ENCODE measurements at regions not wholly inside any gene's neighbourhood (a gene's known extent, or its start where the extent isn't known, plus 50 kb on each side); places are given as distances from the start of the nearest gene placed in this dataset.

DNA sequence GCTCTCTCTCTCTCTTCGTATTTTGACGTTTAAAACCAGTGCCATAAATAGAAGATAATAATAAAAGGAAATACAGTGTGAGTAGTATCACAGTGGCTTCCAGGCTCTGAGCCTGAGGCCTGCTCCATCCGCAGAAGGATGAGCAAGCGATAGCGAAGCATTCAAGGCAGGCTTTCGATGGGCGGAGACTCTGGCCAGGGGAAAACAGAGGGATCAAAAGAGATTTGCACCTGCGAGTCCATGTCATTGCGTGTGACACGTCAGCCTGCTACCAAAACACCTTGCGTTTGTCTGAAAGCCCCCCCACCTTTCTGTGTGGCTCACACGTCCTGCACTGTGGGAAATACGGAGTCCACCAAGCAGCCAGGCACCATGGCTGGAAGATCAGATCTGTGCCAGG, 377.3 kb upstream of the SULF2 start:
- TF ChIP-seq, protein P1, sequence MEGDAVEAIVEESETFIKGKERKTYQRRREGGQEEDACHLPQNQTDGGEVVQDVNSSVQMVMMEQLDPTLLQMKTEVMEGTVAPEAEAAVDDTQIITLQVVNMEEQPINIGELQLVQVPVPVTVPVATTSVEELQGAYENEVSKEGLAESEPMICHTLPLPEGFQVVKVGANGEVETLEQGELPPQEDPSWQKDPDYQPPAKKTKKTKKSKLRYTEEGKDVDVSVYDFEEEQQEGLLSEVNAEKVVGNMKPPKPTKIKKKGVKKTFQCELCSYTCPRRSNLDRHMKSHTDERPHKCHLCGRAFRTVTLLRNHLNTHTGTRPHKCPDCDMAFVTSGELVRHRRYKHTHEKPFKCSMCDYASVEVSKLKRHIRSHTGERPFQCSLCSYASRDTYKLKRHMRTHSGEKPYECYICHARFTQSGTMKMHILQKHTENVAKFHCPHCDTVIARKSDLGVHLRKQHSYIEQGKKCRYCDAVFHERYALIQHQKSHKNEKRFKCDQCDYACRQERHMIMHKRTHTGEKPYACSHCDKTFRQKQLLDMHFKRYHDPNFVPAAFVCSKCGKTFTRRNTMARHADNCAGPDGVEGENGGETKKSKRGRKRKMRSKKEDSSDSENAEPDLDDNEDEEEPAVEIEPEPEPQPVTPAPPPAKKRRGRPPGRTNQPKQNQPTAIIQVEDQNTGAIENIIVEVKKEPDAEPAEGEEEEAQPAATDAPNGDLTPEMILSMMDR (IDR thresholded peaks at IDR 0.05), result no peak

DNA sequence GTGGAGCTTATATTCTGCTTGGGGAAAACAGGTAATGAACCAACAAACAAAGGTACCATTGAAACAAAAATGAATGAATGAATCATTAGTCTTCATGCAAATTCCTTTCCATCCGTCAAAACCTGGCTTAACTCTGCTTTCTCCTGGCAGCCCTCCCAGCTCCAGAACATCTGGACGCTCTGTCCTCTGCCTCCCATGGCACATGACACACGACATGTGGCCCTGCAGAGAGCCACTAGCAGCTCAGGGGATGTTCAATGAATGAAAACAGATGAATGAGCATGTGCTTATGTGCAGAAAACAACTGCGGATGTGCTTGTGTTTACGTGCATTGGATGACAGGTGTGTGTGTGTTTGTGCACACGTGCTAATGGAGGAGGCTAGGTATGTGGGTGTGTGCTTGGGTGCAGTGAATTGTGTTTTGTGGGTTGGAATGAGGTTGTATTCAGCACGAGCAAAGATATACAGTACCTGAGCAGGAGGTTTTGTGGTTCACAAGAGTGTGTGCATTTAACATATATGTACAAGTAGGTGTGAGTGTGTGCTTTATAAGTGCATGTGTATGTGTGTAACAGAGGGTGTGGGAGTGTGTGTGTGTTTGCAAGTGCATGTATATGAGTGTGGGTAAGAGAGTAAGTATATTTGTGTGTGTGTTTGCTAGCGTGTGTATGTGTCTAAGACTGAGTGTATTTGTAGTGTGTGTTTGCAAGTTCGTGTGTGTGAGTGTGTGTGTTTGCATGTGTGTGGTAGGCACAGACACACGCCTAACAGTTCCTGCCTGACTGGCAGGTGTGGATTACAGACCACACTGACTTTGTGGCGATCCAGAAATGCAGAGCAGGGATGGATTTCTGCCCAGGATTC, 374.1 kb upstream of the SULF2 start:
- TF ChIP-seq, protein P1 (IDR thresholded peaks at IDR 0.05), result no peak

DNA sequence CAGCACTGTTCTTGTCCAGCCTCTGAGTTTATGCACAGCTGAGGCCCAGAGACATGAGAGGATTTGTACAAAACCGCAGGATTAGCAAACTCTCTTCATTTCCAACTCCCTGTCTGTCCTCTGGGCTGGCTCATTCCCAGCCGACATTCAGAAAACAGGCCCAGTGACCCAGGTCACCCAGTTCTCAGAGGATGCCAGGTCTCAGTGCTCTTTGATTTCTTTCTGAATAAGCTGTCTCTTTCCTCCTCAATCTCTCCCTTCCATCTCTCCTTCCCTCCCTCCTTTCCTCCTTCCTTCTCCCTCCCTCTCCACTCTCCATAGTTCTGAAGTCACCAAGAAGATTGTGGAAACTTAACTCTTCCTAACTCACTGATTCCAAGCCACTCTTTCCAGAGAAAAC, 372.7 kb upstream of the SULF2 start:
- TF ChIP-seq, protein P1 (IDR thresholded peaks at IDR 0.05), result no peak

DNA sequence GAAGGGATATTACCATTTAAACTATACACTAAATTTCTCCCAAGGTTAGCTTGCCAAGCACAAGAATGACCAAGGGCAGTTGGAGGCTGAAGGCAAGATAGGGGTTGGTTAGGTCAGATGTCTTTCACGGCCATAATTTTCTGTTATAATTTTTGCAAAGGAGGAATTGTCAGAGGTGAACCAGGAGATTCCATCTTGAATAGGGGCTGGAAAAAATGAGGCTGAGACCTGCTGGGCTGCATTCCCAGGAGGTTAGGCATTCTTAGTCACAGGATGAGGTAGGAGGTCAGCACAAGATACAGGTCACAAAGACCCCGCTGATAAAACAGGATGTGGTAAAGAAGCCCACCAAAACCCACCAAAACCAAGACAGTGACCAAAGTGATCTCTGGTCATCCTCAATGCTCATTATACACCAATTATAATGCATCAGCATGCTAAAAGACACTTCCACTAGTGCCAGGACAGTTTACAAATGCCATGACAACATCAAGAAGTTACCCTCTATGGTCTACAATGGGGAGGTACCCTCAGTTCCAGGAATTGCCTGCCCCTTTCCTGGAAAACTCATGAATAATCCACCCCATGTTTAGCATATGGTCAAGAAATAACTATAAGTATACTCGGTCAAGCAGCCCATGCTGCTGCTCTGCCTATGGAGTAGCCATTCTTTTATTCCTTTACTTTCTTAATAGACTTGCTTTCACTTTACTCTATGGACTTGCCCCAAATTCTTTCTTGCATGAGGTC, 371.8 kb upstream of the SULF2 start:
- TF ChIP-seq, protein P1 (IDR thresholded peaks at IDR 0.05), result no peak

DNA sequence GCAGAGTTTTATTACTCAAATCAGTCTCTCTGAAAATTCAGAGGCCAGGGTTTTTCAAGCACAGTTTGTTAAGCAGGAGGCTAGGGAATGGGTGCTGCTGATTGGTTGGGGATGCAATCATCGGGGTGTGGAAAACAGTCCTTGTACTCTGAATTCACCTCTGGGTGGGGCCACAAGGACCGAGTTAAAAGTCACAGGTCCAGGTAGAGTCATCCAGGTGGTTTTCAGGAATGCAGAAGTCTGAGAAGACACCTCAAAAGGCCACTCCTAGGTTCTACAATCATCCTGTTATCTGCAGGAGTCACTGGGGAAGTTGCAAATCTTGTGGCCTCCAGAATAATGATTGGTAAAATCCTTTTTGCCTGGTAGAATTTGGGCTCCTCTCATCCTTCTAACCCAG, 371.2 kb upstream of the SULF2 start:
- TF ChIP-seq, protein P1 (IDR thresholded peaks at IDR 0.05), result no peak

DNA sequence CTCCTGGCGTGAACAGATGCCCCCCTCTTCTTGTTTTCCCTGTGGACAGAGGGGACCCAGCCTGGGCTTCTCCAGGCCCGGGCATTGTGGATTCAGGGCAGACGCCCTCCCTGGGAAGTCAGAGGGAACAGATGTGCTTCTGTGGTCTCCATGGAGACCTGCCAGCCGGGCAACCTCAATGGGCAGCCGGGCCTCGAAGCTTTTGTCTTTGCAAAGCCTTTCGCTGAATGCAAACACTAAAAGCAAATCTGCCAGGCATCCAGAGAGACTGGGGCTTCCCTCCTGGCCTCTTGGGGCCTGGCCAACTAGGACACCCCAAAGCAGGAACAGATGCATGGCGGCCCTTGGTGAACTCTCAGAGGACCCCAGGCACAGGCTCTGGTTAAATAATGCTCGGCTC, 370.0 kb upstream of the SULF2 start:
- TF ChIP-seq, protein P1 (IDR thresholded peaks at IDR 0.05), result no peak

DNA sequence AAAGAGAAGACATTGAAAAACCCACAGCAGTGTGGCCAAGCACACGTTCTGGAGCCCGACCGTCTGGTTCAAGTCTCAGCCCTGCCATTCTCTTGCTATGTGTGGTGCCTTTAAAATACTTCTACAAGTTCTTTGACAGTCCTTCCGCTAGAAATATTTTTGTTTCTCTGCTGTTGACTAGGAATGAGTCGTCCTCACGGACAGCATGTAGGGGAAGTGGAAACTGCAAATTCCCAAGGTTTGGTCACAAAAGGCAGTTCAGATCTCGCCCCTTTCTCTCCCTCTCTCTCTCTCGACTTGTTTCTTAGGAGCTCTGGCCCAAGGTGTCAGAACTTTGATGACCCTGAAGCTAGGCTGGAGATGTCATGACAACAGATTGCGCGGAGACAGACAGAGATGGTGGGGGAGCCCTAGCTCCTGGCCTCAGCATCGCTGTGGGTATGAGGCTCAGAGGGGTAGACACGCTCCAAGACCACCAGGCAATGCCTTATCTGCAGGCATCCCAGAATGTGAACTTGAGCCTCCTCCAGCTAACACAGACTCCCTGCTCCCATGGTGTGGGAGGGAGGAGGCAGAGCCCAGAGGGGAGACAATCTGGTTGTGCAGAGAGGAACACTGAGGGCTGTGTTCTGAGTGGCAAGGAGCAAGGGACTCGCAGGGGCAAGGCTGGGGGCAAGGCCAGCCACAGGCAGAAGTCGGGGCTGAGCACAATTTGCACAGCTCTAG, 368.9 kb upstream of the SULF2 start:
- TF ChIP-seq, protein P1 (IDR thresholded peaks at IDR 0.05), result no peak
